ENCODE measurements at regions not wholly inside any gene's neighbourhood (a gene's known extent, or its start where the extent isn't known, plus 50 kb on each side); places are given as distances from the start of the nearest gene placed in this dataset.

GRCh38 chr3:72127224-72127612, 342.3 kb upstream of the PROK2 start:
- Histone ChIP-seq H3K9me3 (no peaks in the 10 kb centered on the region), H3K4me1 (peaks cover 12% of the 10 kb centered on the region), H3K4me2 (no peak overlapping the region), H3K27ac (no peak overlapping the region), H3K4me3 (no peak overlapping the region)
- WGBS (ENCODE audit: missing lambda C conversion rate): 57% methylated on average over 4 of the region's 4 CpGs
- DNase-seq (ENCODE audit: low read depth in 1 of 2, low spot score in 1 of 2): no peak
- ChIA-PET POLR2A (no interaction called here), CTCF (interaction anchor here (1.2 kb wide), 1 partner anchor 29 kb away, joined by 4 read pairs; no protein-coding TSS in a partner anchor)
- TF ChIP-seq HES2 (IDR thresholded peaks at IDR 0.05) (no peak), GATA3 (IDR thresholded peaks at IDR 0.05; ENCODE audit: borderline replicate concordance) (no peak), CHD2 (IDR thresholded peaks at IDR 0.05; ENCODE audit: low read length, partially characterized antibody) (no peak), CEBPB (IDR thresholded peaks at IDR 0.05) (no peak)
- no peak for ATAC-seq
- no peak for FAIRE-seq

GRCh38 chr3:72126441-72127223, 341.7 kb upstream of the PROK2 start:
- no peak for DNase-seq (ENCODE audit: low read depth in 1 of 2, low spot score in 1 of 2)
- TF ChIP-seq RAD21 (conservative IDR thresholded peaks at IDR 0.05 in 1 of 2, IDR thresholded peaks at IDR 0.05 in 1 of 2): no peak
- TF ChIP-seq BCL3 (IDR thresholded peaks at IDR 0.05): no peak
- no peak for TF ChIP-seq CHD2 (IDR thresholded peaks at IDR 0.05; ENCODE audit: low read length, partially characterized antibody)
- TF ChIP-seq KDM1A (IDR thresholded peaks at IDR 0.05; ENCODE audit: low read depth): no peak
- no peak for TF ChIP-seq PBX3 (IDR thresholded peaks at IDR 0.05)
- TF ChIP-seq TP53 (CRISPR knock-in tag; IDR thresholded peaks at IDR 0.05): no peak
- no peak for TF ChIP-seq MYC (IDR thresholded peaks at IDR 0.05; ENCODE audit: borderline replicate concordance, low read length)
- TF ChIP-seq RCOR1 (IDR thresholded peaks at IDR 0.05; ENCODE audit: low read depth, low read length): no peak
- TF ChIP-seq NFE2L2 (conservative IDR thresholded peaks at IDR 0.05; ENCODE audit: low read length): no peak
- no peak for TF ChIP-seq ZNF302 (CRISPR knock-in tag; IDR thresholded peaks at IDR 0.05)
- no peak for TF ChIP-seq HES2 (IDR thresholded peaks at IDR 0.05)
- no peak for TF ChIP-seq MAZ (IDR thresholded peaks at IDR 0.05; ENCODE audit: borderline replicate concordance, low read depth, low read length)
- no peak for TF ChIP-seq ZSCAN20 (CRISPR knock-in tag; IDR thresholded peaks at IDR 0.05)
- no peak for TF ChIP-seq RFX5 (IDR thresholded peaks at IDR 0.05)
- no peak for TF ChIP-seq NR3C1 (IDR thresholded peaks at IDR 0.05)
- no peak for ATAC-seq
- no peak overlapping the region for H3K4me2 ChIP-seq
- no peaks in the 10 kb centered on the region for H3K9me3 ChIP-seq
- no peak overlapping the region for H3K4me3 ChIP-seq
- FAIRE-seq: no peak
- ChIA-PET POLR2A (no interaction called here), CTCF (interaction anchor here (0.9 to 1.2 kb wide), 2 partner anchors 22 to 29 kb away, joined by 3 to 4 read pairs; no protein-coding TSS in a partner anchor)
- 51% methylated on average over 8 of the region's 8 CpGs for WGBS (ENCODE audit: missing lambda C conversion rate)
- H3K27ac ChIP-seq: no peak overlapping the region
- peaks cover 12% of the 10 kb centered on the region for H3K4me1 ChIP-seq

GRCh38 chr3:72123908-72124441, 339.0 kb upstream of the PROK2 start:
- POLR2A ChIA-PET: no interaction called here
- Histone ChIP-seq H3K4me3 (no peak overlapping the region), H3K4me2 (peak overlapping the region; percentile 32), H3K9me3 (no peaks in the 10 kb centered on the region), H3K4me1 (peaks cover 12% of the 10 kb centered on the region), H3K27ac (no peak overlapping the region; a peak in 1 of 6 replicates)
- DNase-seq (ENCODE audit: low read depth in 1 of 2, low spot score in 1 of 2): peak; percentile 55 to 87
- FAIRE-seq: peak; percentile 96
- WGBS (ENCODE audit: missing lambda C conversion rate): under 1% methylated on average over 7 of the region's 7 CpGs
- peak; percentile 82 to 93 for ATAC-seq
- CTCF ChIA-PET: interaction anchor here (0.9 kb wide), 1 partner anchor 9 kb away, joined by 3 read pairs; no protein-coding TSS in a partner anchor
- TF ChIP-seq GATA3 (IDR thresholded peaks at IDR 0.05; ENCODE audit: borderline replicate concordance) (peak; percentile 73; the same call in 1 of the 2 replicates), KDM5A (IDR thresholded peaks at IDR 0.05) (no peak), TFCP2L1 (CRISPR knock-in tag; IDR thresholded peaks at IDR 0.05) (no peak), MAFK (IDR thresholded peaks at IDR 0.05; ENCODE audit: partially characterized antibody) (no peak), BCL3 (IDR thresholded peaks at IDR 0.05) (peak; percentile 83; the same call in 2 of the 3 replicates), MYC (IDR thresholded peaks at IDR 0.05; ENCODE audit: borderline replicate concordance, low read length) (no peak), PHF8 (IDR thresholded peaks at IDR 0.05; ENCODE audit: borderline replicate concordance, low read depth) (no peak), RNF2 (IDR thresholded peaks at IDR 0.05; ENCODE audit: borderline replicate concordance, low read depth) (no peak), HEYL (CRISPR knock-in tag; IDR thresholded peaks at IDR 0.05) (no peak), CBX8 (IDR thresholded peaks at IDR 0.05) (no peak), SMC3 (IDR thresholded peaks at IDR 0.05) (0 out of 3 replicates have a peak, but pooled peaks have one; percentile 20), EP300 (IDR thresholded peaks at IDR 0.05) (peak; percentile 33 to 43; a peak in 1 of 5 replicates), TP53 (CRISPR knock-in tag; IDR thresholded peaks at IDR 0.05) (no peak), SREBF2 (IDR thresholded peaks at IDR 0.05) (no peak), FOSL2 (IDR thresholded peaks at IDR 0.05) (peak; percentile 90), FOSL2 (CRISPR knock-in tag; IDR thresholded peaks at IDR 0.05) (peak; percentile 71), JUN (IDR thresholded peaks at IDR 0.05) (peak; percentile 71 to 88; a peak in 3 of 5 replicates)
